ENCODE measurements at regions not wholly inside any gene's neighbourhood (a gene's known extent, or its start where the extent isn't known, plus 50 kb on each side); places are given as distances from the start of the nearest gene placed in this dataset.

DNA sequence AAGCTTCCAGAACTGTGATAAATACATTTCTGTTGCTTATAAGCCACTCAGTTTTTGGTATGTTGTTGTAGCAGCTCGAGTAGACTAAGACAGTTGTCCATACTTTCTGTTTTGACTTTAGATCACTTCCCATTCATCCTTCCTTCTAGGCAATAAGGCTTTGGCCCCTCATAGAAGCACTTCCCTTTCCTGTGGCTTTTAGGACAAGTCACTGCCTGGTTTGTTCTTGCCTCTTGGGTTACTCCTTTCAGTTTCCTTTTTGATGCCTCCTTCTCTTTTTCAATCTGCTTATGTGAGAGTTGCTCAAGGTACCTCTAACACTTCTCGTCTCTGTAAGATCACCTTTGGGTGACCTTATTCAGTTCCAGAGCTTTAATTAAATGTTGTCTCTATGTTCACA is 72.4 kb upstream of the NTRK2 start:
- H2AFZ ChIP-seq (ENCODE audit: low read depth, low read length) = peak overlapping the region; percentile 55
- no peak for TF ChIP-seq EZH2 (IDR thresholded peaks at IDR 0.05; ENCODE audit: borderline replicate concordance, low read depth, low read length, severe bottlenecking)
- TF ChIP-seq, protein P1, sequence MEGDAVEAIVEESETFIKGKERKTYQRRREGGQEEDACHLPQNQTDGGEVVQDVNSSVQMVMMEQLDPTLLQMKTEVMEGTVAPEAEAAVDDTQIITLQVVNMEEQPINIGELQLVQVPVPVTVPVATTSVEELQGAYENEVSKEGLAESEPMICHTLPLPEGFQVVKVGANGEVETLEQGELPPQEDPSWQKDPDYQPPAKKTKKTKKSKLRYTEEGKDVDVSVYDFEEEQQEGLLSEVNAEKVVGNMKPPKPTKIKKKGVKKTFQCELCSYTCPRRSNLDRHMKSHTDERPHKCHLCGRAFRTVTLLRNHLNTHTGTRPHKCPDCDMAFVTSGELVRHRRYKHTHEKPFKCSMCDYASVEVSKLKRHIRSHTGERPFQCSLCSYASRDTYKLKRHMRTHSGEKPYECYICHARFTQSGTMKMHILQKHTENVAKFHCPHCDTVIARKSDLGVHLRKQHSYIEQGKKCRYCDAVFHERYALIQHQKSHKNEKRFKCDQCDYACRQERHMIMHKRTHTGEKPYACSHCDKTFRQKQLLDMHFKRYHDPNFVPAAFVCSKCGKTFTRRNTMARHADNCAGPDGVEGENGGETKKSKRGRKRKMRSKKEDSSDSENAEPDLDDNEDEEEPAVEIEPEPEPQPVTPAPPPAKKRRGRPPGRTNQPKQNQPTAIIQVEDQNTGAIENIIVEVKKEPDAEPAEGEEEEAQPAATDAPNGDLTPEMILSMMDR (IDR thresholded peaks at IDR 0.05; ENCODE audit: borderline replicate concordance, extremely low read depth, low read length, poor library complexity, severe bottlenecking) = no peak
- H3K9ac ChIP-seq (ENCODE audit: low read depth, low read length) = no peak overlapping the region

DNA sequence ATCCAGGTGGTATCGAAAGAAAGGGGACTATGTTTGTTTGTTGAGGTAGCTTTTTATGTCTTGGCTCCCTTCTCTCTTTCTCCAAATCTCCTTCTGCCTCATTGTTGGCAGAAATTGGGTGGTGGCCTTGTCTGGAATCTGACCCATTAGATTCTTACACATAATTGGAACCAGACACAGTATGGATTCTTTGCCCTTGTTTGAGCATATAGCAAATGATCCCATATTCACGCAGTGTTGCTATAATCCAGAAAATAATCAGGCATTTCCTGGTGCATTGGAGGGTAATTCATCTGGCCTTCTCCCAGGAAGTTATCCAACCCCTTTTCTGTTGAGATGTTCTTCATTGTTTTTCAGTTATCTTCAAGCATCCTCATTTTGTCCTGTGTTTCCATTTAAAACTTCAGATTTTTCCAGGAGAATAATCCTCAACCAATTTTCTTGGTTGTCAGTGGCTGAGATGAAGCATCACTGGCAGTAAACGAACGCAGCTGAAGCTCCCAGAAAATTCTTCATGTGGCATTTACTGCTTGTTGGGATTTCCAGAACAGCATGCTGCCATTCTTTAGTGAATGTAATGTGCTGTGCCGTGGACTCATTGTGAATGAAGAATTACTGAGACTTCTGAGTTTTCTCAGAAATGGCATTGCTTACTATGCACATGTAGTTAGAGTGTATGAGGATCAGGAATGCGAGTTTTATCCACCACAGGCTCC is 70.5 kb upstream of the NTRK2 start:
- no peak overlapping the region for H2AFZ ChIP-seq (ENCODE audit: low read depth, low read length)
- no peak overlapping the region for H3K4me3 ChIP-seq (ENCODE audit: low read depth in 1 of 2, low read length in 2 of 2)
- TF ChIP-seq EZH2 (IDR thresholded peaks at IDR 0.05; ENCODE audit: borderline replicate concordance, low read depth, low read length, severe bottlenecking) = no peak
- TF ChIP-seq, protein P1 (IDR thresholded peaks at IDR 0.05; ENCODE audit: borderline replicate concordance, extremely low read depth, low read length, poor library complexity, severe bottlenecking) = no peak
- H3K36me3 ChIP-seq (ENCODE audit: insufficient read depth, low read length) = no peaks in the 10 kb centered on the region
- H3K9me3 ChIP-seq (ENCODE audit: insufficient read depth, low read length, severe bottlenecking) = no peaks in the 10 kb centered on the region
- H3K4me1 ChIP-seq (ENCODE audit: insufficient read depth, low read length) = 0 out of 2 replicates have a peak, but pooled peaks cover 3% of the 10 kb centered on the region
- H3K27ac ChIP-seq (ENCODE audit: low read length) = no peak overlapping the region
- DNase-seq (no peak), ATAC-seq (ENCODE audit: insufficient read depth, low read depth) (no peak)
- H3K9ac ChIP-seq (ENCODE audit: low read depth, low read length) = no peak overlapping the region
- H3K79me2 ChIP-seq (ENCODE audit: insufficient read depth, low read length) = no peaks in the 10 kb centered on the region
- H4K20me1 ChIP-seq (ENCODE audit: insufficient read depth, low read length) = no peaks in the 10 kb centered on the region
- no peaks in the 10 kb centered on the region for H3K27me3 ChIP-seq (ENCODE audit: insufficient read depth, low read length, poor library complexity)
- H3K4me2 ChIP-seq (ENCODE audit: insufficient read depth, low read length) = no peak overlapping the region

More for the DNA sequence above, 72.4 kb upstream of the NTRK2 start:
- Histone ChIP-seq H3K36me3 (ENCODE audit: insufficient read depth, low read length) (no peaks in the 10 kb centered on the region), H3K27ac (ENCODE audit: low read length) (no peak overlapping the region), H3K79me2 (ENCODE audit: insufficient read depth, low read length) (no peaks in the 10 kb centered on the region), H3K9me3 (ENCODE audit: insufficient read depth, low read length, severe bottlenecking) (no peaks in the 10 kb centered on the region), H3K4me1 (ENCODE audit: insufficient read depth, low read length) (0 out of 2 replicates have a peak, but pooled peaks cover 3% of the 10 kb centered on the region), H3K4me2 (ENCODE audit: insufficient read depth, low read length) (peak overlapping the region; percentile 41), H3K4me3 (ENCODE audit: low read depth in 1 of 2, low read length in 2 of 2) (no peak overlapping the region), H4K20me1 (ENCODE audit: insufficient read depth, low read length) (no peaks in the 10 kb centered on the region), H3K27me3 (ENCODE audit: insufficient read depth, low read length, poor library complexity) (no peaks in the 10 kb centered on the region)
- ATAC-seq (ENCODE audit: insufficient read depth, low read depth) (peak; percentile 66; the same call in 2 of the 3 replicates), DNase-seq (peak; percentile 5)

DNA sequence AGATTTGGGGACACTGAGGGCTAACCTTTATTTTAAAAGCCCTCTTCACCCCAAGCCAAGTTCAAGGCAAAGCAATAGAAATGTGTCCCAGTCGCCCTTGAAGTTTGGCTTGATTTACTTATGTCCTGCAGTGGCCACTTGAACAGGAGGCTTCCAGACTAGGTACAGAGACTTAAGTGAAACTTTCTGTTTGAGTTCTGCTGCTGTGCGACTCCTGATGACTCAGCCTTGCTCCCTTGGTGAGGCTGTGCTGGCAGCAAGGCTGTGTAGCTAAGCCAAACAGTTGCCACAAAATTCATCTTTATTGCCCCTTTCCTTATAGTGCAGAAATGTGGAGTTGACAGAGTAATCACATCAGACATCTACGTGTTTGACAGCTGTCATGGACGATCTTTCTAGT is 68.8 kb upstream of the NTRK2 start:
- Histone ChIP-seq H3K27ac (ENCODE audit: low read length) (no peak overlapping the region), H4K20me1 (ENCODE audit: insufficient read depth, low read length) (no peaks in the 10 kb centered on the region), H3K27me3 (ENCODE audit: insufficient read depth, low read length, poor library complexity) (no peaks in the 10 kb centered on the region), H3K4me1 (ENCODE audit: insufficient read depth, low read length) (0 out of 2 replicates have a peak, but pooled peaks cover 3% of the 10 kb centered on the region), H3K4me3 (ENCODE audit: low read depth in 1 of 2, low read length in 2 of 2) (no peak overlapping the region), H3K79me2 (ENCODE audit: insufficient read depth, low read length) (no peaks in the 10 kb centered on the region), H3K36me3 (ENCODE audit: insufficient read depth, low read length) (no peaks in the 10 kb centered on the region), H3K9me3 (ENCODE audit: insufficient read depth, low read length, severe bottlenecking) (no peaks in the 10 kb centered on the region), H3K9ac (ENCODE audit: low read depth, low read length) (no peak overlapping the region), H2AFZ (ENCODE audit: low read depth, low read length) (no peak overlapping the region), H3K4me2 (ENCODE audit: insufficient read depth, low read length) (no peak overlapping the region)
- no peak for ATAC-seq (ENCODE audit: insufficient read depth, low read depth)
- TF ChIP-seq EZH2 (IDR thresholded peaks at IDR 0.05; ENCODE audit: borderline replicate concordance, low read depth, low read length, severe bottlenecking) = no peak
- TF ChIP-seq, protein P1 (IDR thresholded peaks at IDR 0.05; ENCODE audit: borderline replicate concordance, extremely low read depth, low read length, poor library complexity, severe bottlenecking) = no peak
- DNase-seq = no peak
